H1 (cell line): ENCODE measurements at regions not wholly inside any gene's neighbourhood (a gene's known extent, or its start where the extent isn't known, plus 50 kb on each side); places are given as distances from the start of the nearest gene placed in this dataset.

ENCODE experiments used
- CTCF ChIA-PET: fragments of 300-600 bp; sonication (Branson Sonifier 250); formaldehyde crosslinking; loops from one replicate; lab custom pipeline; 2021; ENCODE audit not compliant: partially characterized antibody; lab: Charles Lee
- POLR2A ChIA-PET: fragments of 300-600 bp; sonication (Branson Sonifier 250); formaldehyde crosslinking; loops from one replicate; lab custom pipeline; 2021; ENCODE audit warnings: inconsistent platforms; ENCODE audit not compliant: partially characterized antibody; lab: Charles Lee
- DNase-seq, 2 experiments: peaks; one replicate each; pipeline versions ENCODE4 v3.0.0 to v3.0.0-alpha.2; 2010 to 2022; ENCODE audit warnings: low spot score in 2 of 2, low read depth in 1 of 2, mixed read lengths in 1 of 2
- FAIRE-seq: peaks from 2 replicates; lab custom pipeline; 2011; peaks lifted over from hg19 to GRCh38; lab: Jason Lieb, UNC
- H2AFZ ChIP-seq: 2 replicates; pipeline ENCODE4 v1.8.1; 2012; ENCODE audit warnings: low read length, inconsistent platforms
- H2AK5ac ChIP-seq: 2 replicates; pipeline ENCODE4 v1.6.1; 2013; ENCODE audit warnings: low read depth, low read length
- H2BK120ac ChIP-seq: replicated peaks from 2 replicates; pipeline ENCODE3; 2013; ENCODE audit warnings: low read depth, low read length, inconsistent platforms
- H2BK12ac ChIP-seq: 2 replicates; pipeline ENCODE4 v1.6.1; 2013; ENCODE audit warnings: low read depth, low read length
- H2BK15ac ChIP-seq: 2 replicates; pipeline ENCODE4 v1.6.1; 2013; ENCODE audit warnings: low read length
- H2BK20ac ChIP-seq: 2 replicates; pipeline ENCODE4 v1.6.1; 2013; ENCODE audit warnings: low read length
- H2BK5ac ChIP-seq: 2 replicates; pipeline ENCODE4 v1.6.1; 2013; ENCODE audit warnings: low read depth, low read length
- H3K14ac ChIP-seq: 2 replicates; pipeline ENCODE4 v1.6.1; 2013; ENCODE audit warnings: inconsistent platforms; ENCODE audit not compliant: insufficient read length
- H3K18ac ChIP-seq: 2 replicates; pipeline ENCODE4 v1.6.1; 2013; ENCODE audit warnings: low read length; ENCODE audit errors: extremely low read depth
- H3K23ac ChIP-seq: 2 replicates; pipeline ENCODE4 v1.6.1; 2013; ENCODE audit warnings: inconsistent platforms; ENCODE audit not compliant: insufficient read length
- H3K23me2 ChIP-seq: 2 replicates; pipeline ENCODE4 v1.6.1; 2013; ENCODE audit warnings: low read depth, low read length
- H3K27ac ChIP-seq: 2 replicates; pipeline ENCODE4 v1.6.1; 2011; ENCODE audit warnings: low read depth, low read length, inconsistent platforms
- H3K27me3 ChIP-seq, 4 experiments: replicated peaks in 1 of 4; 1 replicate in 1 of 4; 2 replicates in 3 of 4; pipeline versions ENCODE4 v1.6.1 to v1.8.1; 2011 to 2013; ENCODE audit warnings: low read length in 3 of 4, mild to moderate bottlenecking in 3 of 4, inconsistent platforms in 2 of 4, mixed read lengths in 2 of 4, moderate library complexity in 1 of 4; ENCODE audit not compliant: control insufficient read depth in 3 of 4, insufficient read depth in 3 of 4; ENCODE audit errors: extremely low read depth in 1 of 4
- H3K36me3 ChIP-seq, 4 experiments: 2 replicates each; pipeline versions ENCODE4 v1.6.1 to v1.8.1; 2011 to 2013; ENCODE audit warnings: mild to moderate bottlenecking in 4 of 4, low read length in 3 of 4, moderate library complexity in 2 of 4, control low read depth in 1 of 4, inconsistent platforms in 1 of 4; ENCODE audit not compliant: insufficient read depth in 4 of 4, control insufficient read depth in 2 of 4
- H3K4ac ChIP-seq: replicated peaks from 2 replicates; pipeline ENCODE3; 2013; ENCODE audit warnings: low read length, low read depth, mixed read lengths, inconsistent platforms; ENCODE audit not compliant: insufficient read length
- H3K4me1 ChIP-seq, 4 experiments: replicated peaks in 1 of 4; 1 replicate in 1 of 4; 2 replicates in 3 of 4; pipeline versions ENCODE4 v1.6.1 to v1.8.1; 2011 to 2013; ENCODE audit warnings: low read length in 3 of 4, inconsistent platforms in 2 of 4, mixed read lengths in 1 of 4; ENCODE audit not compliant: insufficient read depth in 4 of 4, control insufficient read depth in 3 of 4
- H3K4me2 ChIP-seq, 2 experiments: 2 replicates each; pipeline versions ENCODE4 v1.6.1 to v1.8.1; 2011 to 2013; ENCODE audit warnings: low read depth in 2 of 2, low read length in 2 of 2, control low read depth in 1 of 2, inconsistent platforms in 1 of 2, mild to moderate bottlenecking in 1 of 2; ENCODE audit not compliant: insufficient read depth in 1 of 2
- H3K4me3 ChIP-seq, 4 experiments: fragments of 200-600, 300-600 bp in 1 of 4; sonication (generic), shearing (Covaris generic), sonication (Bioruptor Twin) in 1 of 4; 2 replicates each; pipeline versions ENCODE4 v1.5.1 to v1.8.1; 2011 to 2016; ENCODE audit warnings: low read length in 4 of 4, low read depth in 3 of 4, control low read depth in 2 of 4, inconsistent platforms in 2 of 4, mild to moderate bottlenecking in 2 of 4, mixed read lengths in 1 of 4, moderate library complexity in 1 of 4; ENCODE audit not compliant: insufficient read depth in 2 of 4; ENCODE audit errors: extremely low read depth in 1 of 4
- H3K56ac ChIP-seq: replicated peaks from 2 replicates; pipeline ENCODE3; 2013; ENCODE audit warnings: low read depth, mild to moderate bottlenecking, mixed read lengths, low read length, inconsistent platforms; ENCODE audit not compliant: insufficient read length
- H3K79me1 ChIP-seq: 2 replicates; pipeline ENCODE4 v1.6.1; 2013; ENCODE audit warnings: low read depth, low read length, control low read depth
- H3K79me2 ChIP-seq, 2 experiments: 2 replicates each; pipeline versions ENCODE4 v1.6.1 to v1.8.1; 2012 to 2013; ENCODE audit warnings: low read length in 2 of 2, mild to moderate bottlenecking in 2 of 2, inconsistent platforms in 1 of 2; ENCODE audit not compliant: insufficient read depth in 2 of 2, control insufficient read depth in 1 of 2
- H3K9ac ChIP-seq, 4 experiments: replicated peaks in 1 of 4; 1 replicate in 1 of 4; 2 replicates in 3 of 4; pipeline versions ENCODE4 v1.6.1 to v1.8.1; 2011 to 2013; ENCODE audit warnings: low read depth in 3 of 4, low read length in 3 of 4, control low read depth in 2 of 4, mild to moderate bottlenecking in 2 of 4, moderate library complexity in 2 of 4, inconsistent platforms in 1 of 4; ENCODE audit errors: extremely low read depth in 1 of 4
- H3K9me3 ChIP-seq, 2 experiments: 2 replicates each; pipeline versions ENCODE4 v1.6.1 to v1.8.1; 2012 to 2013; ENCODE audit warnings: mild to moderate bottlenecking in 2 of 2, moderate library complexity in 2 of 2, control low read depth in 1 of 2, inconsistent platforms in 1 of 2, low read depth in 1 of 2, low read length in 1 of 2, mixed read lengths in 1 of 2; ENCODE audit not compliant: insufficient read depth in 2 of 2
- H4K20me1 ChIP-seq, 2 experiments: replicated peaks in 1 of 2; 2 replicates each; pipeline versions ENCODE3 to v1.8.1; 2011 to 2013; ENCODE audit warnings: inconsistent platforms in 2 of 2, low read length in 2 of 2, mild to moderate bottlenecking in 1 of 2; ENCODE audit not compliant: insufficient read depth in 2 of 2, control insufficient read depth in 1 of 2
- H4K5ac ChIP-seq: 2 replicates; pipeline ENCODE4 v1.6.1; 2013; ENCODE audit warnings: low read length, low read depth, mixed read lengths, inconsistent platforms; ENCODE audit not compliant: insufficient read length
- H4K8ac ChIP-seq: 2 replicates; pipeline ENCODE4 v1.8.0; 2013; ENCODE audit warnings: mild to moderate bottlenecking, moderate library complexity, low read length, inconsistent platforms; ENCODE audit not compliant: insufficient read depth; ENCODE audit errors: extremely low read depth
- H4K91ac ChIP-seq: replicated peaks from 2 replicates; pipeline ENCODE3; 2013; ENCODE audit warnings: low read length, mixed read lengths, inconsistent platforms; ENCODE audit not compliant: insufficient read length
- FOSL1 ChIP-seq: IDR thresholded peaks from 2 replicates; pipeline ENCODE4 v1.6.1; 2011; ENCODE audit warnings: mild to moderate bottlenecking, low read depth, low read length, moderate library complexity; ENCODE audit not compliant: insufficient read depth
- JUN ChIP-seq: IDR thresholded peaks from 2 replicates; pipeline ENCODE4 v1.6.1; 2011; ENCODE audit warnings: low read depth, mild to moderate bottlenecking, improper control_type of control experiment, low read length
- KDM4A ChIP-seq: IDR thresholded peaks from one replicate; pipeline ENCODE4 v1.7.1; 2012; ENCODE audit warnings: low read depth, mild to moderate bottlenecking, moderate library complexity, low read length, inconsistent platforms; ENCODE audit not compliant: severe bottlenecking
- KDM5A ChIP-seq: fragments of 200-600 bp; IDR thresholded peaks from 2 replicates; pipeline ENCODE4 v1.7.1; 2012; ENCODE audit warnings: mild to moderate bottlenecking, low read length, inconsistent platforms, mixed read lengths
- MAFK ChIP-seq: IDR thresholded peaks from 2 replicates; pipeline ENCODE4 v1.6.1; 2012; ENCODE audit warnings: low read depth, mild to moderate bottlenecking, improper control_type of control experiment, low read length
- RXRA ChIP-seq: IDR thresholded peaks from 2 replicates; pipeline ENCODE4 v1.6.1; 2011; ENCODE audit warnings: low read depth, mild to moderate bottlenecking, low read length, moderate library complexity; ENCODE audit not compliant: insufficient read depth
- SAP30 ChIP-seq: fragments of 300-600 bp; sonication (generic); IDR thresholded peaks from 2 replicates; pipeline ENCODE4 v1.7.1; 2012; ENCODE audit warnings: low read length, moderate library complexity, mild to moderate bottlenecking, inconsistent platforms; ENCODE audit not compliant: insufficient read depth, insufficient replicate concordance
- SIRT6 ChIP-seq: IDR thresholded peaks from one replicate; pipeline ENCODE4 v1.7.1; 2012; ENCODE audit warnings: low read length, inconsistent platforms
- SP4 ChIP-seq: IDR thresholded peaks from 2 replicates; pipeline ENCODE4 v1.6.1; 2012; ENCODE audit warnings: low read length, inconsistent platforms
- YY1 ChIP-seq: IDR thresholded peaks from 2 replicates; pipeline ENCODE4 v1.6.1; 2011; ENCODE audit warnings: low read depth, mild to moderate bottlenecking, low read length
- WGBS, 2 experiments: shearing (Covaris generic) in 1 of 2; methylation state at CpG; one replicate each; pipeline versions ENCODE4 v1.1.6 to v1.1.7; 2013 to 2015; ENCODE audit warnings: low lambda C conversion rate in 2 of 2, mixed read lengths in 2 of 2, inconsistent platforms in 1 of 2, low coverage in 1 of 2, missing lambda C conversion rate in 1 of 2; ENCODE audit not compliant: insufficient replicate concordance in 2 of 2, insufficient coverage in 1 of 2, insufficient read length in 1 of 2; ENCODE audit errors: extremely low coverage in 1 of 2, missing lambda C conversion rate in 1 of 2; 5-methylcytosine and 5-hydroxymethylcytosine counted together
- TF ChIP-seq, protein P1 (sequence below): IDR thresholded peaks from 2 replicates; pipeline ENCODE4 v1.6.1; 2011; ENCODE audit warnings: low read length, improper control_type of control experiment

DNA sequence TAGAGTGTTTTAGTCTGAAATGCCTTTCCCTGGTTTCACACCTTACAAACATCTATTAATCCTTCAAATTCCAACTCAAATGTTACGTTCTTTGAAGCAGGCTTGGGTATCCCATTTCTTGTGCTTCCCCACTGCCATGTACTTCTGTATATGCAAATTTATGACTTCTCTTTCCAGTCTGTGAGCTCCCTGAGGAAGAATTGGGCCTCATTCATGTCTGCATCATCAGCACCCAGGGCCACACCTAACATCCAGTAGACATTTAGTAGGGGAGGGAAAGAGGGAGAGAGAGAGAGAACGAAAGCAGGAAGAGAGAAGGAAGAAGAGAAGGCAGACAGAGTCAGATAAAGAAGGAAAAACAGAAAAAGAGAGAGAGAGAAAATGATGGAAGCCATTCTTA, 53.3 kb upstream of the KY start:
- Histone ChIP-seq H2BK12ac (no peak overlapping the region), H3K4me3 (no peak overlapping the region)
- 64% methylated on average over 2 of the region's 2 CpGs; no CpG with 5 or more reads in 1 of the 2 experiments for WGBS, 2 experiments
- TF ChIP-seq, protein P1, sequence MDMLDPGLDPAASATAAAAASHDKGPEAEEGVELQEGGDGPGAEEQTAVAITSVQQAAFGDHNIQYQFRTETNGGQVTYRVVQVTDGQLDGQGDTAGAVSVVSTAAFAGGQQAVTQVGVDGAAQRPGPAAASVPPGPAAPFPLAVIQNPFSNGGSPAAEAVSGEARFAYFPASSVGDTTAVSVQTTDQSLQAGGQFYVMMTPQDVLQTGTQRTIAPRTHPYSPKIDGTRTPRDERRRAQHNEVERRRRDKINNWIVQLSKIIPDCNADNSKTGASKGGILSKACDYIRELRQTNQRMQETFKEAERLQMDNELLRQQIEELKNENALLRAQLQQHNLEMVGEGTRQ: no peak
- TF ChIP-seq KDM4A (no peak), KDM5A (no peak), RXRA (no peak), SAP30 (no peak), SP4 (no peak), SIRT6 (no peak), YY1 (no peak), FOSL1 (no peak), MAFK (no peak), JUN (no peak)

More for the DNA sequence above, 53.3 kb upstream of the KY start:
- H3K79me1 ChIP-seq: no peaks in the 10 kb centered on the region
- H3K4me1 ChIP-seq: no peaks in the 10 kb centered on the region
- H3K27ac ChIP-seq: no peak overlapping the region
- H3K23me2 ChIP-seq: no peaks in the 10 kb centered on the region
- H3K14ac ChIP-seq: no peak overlapping the region
- H3K36me3 ChIP-seq: no peaks in the 10 kb centered on the region
- H2BK120ac ChIP-seq: no peak overlapping the region
- FAIRE-seq: no peak
- no peak overlapping the region for H2AK5ac ChIP-seq
- no peaks in the 10 kb centered on the region for H3K79me2 ChIP-seq
- no peaks in the 10 kb centered on the region for H3K9me3 ChIP-seq
- no peak overlapping the region for H2BK20ac ChIP-seq
- no peak overlapping the region for H4K8ac ChIP-seq
- no peak overlapping the region for H3K56ac ChIP-seq
- CTCF ChIA-PET: interaction anchor here (0.7 to 1.7 kb wide), 3 partner anchors 49 to 63 kb away, joined by 3 to 5 read pairs (median 4); no protein-coding TSS in a partner anchor
- no peak overlapping the region for H3K23ac ChIP-seq
- H2AFZ ChIP-seq: no peak overlapping the region
- H3K4me2 ChIP-seq: no peak overlapping the region
- no peak overlapping the region for H2BK5ac ChIP-seq
- peaks cover 0 to 2% of the 10 kb centered on the region in 2 experiments for H4K20me1 ChIP-seq
- no peak overlapping the region for H3K9ac ChIP-seq
- no peak for DNase-seq
- H3K18ac ChIP-seq: no peak overlapping the region
- peaks cover 0 to 9% (median 6%) of the 10 kb centered on the region in 4 experiments; a peak in 3 of 7 replicates for H3K27me3 ChIP-seq
- H4K5ac ChIP-seq: no peak overlapping the region
- POLR2A ChIA-PET: no interaction called here
- H2BK15ac ChIP-seq: no peak overlapping the region
- H4K91ac ChIP-seq: no peak overlapping the region
- H3K4ac ChIP-seq: no peak overlapping the region
